DND-41 (cell line): ENCODE measurements at regions not wholly inside any gene's neighbourhood (a gene's known extent, or its start where the extent isn't known, plus 50 kb on each side); places are given as distances from the start of the nearest gene placed in this dataset.
A peak's percentile ranks its signal among the peaks of the same experiment; 100 is the strongest.

Source experiments
- ATAC-seq: fragments of 200-7000 bp; cut with Tn5 transposase; 3 replicates; pipeline ENCODE4 v1.9.1; 2021; ENCODE audit warnings: low read depth; ENCODE audit not compliant: insufficient read depth
- DNase-seq: peaks from one replicate; pipeline ENCODE4 v3.0.0-alpha.2; 2020
- H2AFZ ChIP-seq: 2 replicates; pipeline ENCODE4 v1.6.0; 2012; ENCODE audit warnings: low read depth, low read length
- H3K27ac ChIP-seq: 2 replicates; pipeline ENCODE4 v1.5.1; 2012; ENCODE audit warnings: low read length, inconsistent platforms
- H3K27me3 ChIP-seq: fragments of 200-600 bp; sonication (generic); 2 replicates; pipeline ENCODE4 v1.6.0; 2012; ENCODE audit warnings: low read length, mild to moderate bottlenecking, inconsistent platforms; ENCODE audit not compliant: insufficient read depth, poor library complexity
- H3K36me3 ChIP-seq: 2 replicates; pipeline ENCODE4 v1.5.1; 2012; ENCODE audit warnings: low read length, inconsistent platforms; ENCODE audit not compliant: insufficient read depth
- H3K4me1 ChIP-seq: 2 replicates; pipeline ENCODE4 v1.5.1; 2012; ENCODE audit warnings: mild to moderate bottlenecking, low read length; ENCODE audit not compliant: insufficient read depth
- H3K4me2 ChIP-seq: 2 replicates; pipeline ENCODE4 v1.6.0; 2012; ENCODE audit warnings: mild to moderate bottlenecking, moderate library complexity, low read length, inconsistent platforms; ENCODE audit not compliant: insufficient read depth
- H3K4me3 ChIP-seq, 2 experiments: fragments of 200-600 bp in 1 of 2; shearing (Covaris generic) in 1 of 2; 2 replicates each; pipeline ENCODE4 v1.5.1; 2012 to 2016; ENCODE audit warnings: inconsistent platforms in 2 of 2, low read length in 2 of 2, mild to moderate bottlenecking in 2 of 2, low read depth in 1 of 2, moderate library complexity in 1 of 2
- H3K79me2 ChIP-seq: 2 replicates; pipeline ENCODE4 v1.6.0; 2012; ENCODE audit warnings: low read length, inconsistent platforms; ENCODE audit not compliant: insufficient read depth
- H3K9ac ChIP-seq: 2 replicates; pipeline ENCODE4 v1.6.0; 2012; ENCODE audit warnings: low read depth, mild to moderate bottlenecking, inconsistent platforms, low read length, moderate library complexity
- H3K9me3 ChIP-seq: 2 replicates; pipeline ENCODE4 v1.5.1; 2012; ENCODE audit warnings: low read length, moderate library complexity, mild to moderate bottlenecking, inconsistent platforms; ENCODE audit not compliant: insufficient read depth, severe bottlenecking
- H4K20me1 ChIP-seq: 2 replicates; pipeline ENCODE4 v1.6.0; 2012; ENCODE audit warnings: low read length; ENCODE audit not compliant: insufficient read depth
- CTCF ChIP-seq: IDR thresholded peaks from 2 replicates; pipeline ENCODE4 v1.5.1; 2012; ENCODE audit warnings: borderline replicate concordance, low read length, moderate library complexity, mild to moderate bottlenecking; ENCODE audit not compliant: poor library complexity, severe bottlenecking; ENCODE audit errors: extremely low read depth
- EZH2 ChIP-seq: IDR thresholded peaks from 3 replicates; pipeline ENCODE4 v1.6.1; 2012; ENCODE audit warnings: borderline replicate concordance, low read depth, mild to moderate bottlenecking, moderate library complexity, low read length, inconsistent platforms; ENCODE audit not compliant: severe bottlenecking

- Histone ChIP-seq H3K4me2 (no peak overlapping the region), H3K4me3 (no peak overlapping the region), H3K9ac (no peak overlapping the region), H3K79me2 (no peaks in the 10 kb centered on the region), H3K4me1 (no peaks in the 10 kb centered on the region), H3K27me3 (peaks cover 13% of the 10 kb centered on the region), H3K9me3 (no peaks in the 10 kb centered on the region), H3K36me3 (no peaks in the 10 kb centered on the region), H3K27ac (no peak overlapping the region), H2AFZ (no peak overlapping the region), H4K20me1 (no peaks in the 10 kb centered on the region)
- TF ChIP-seq CTCF = no peak
- DNase-seq (no peak), ATAC-seq (no peak)
Observed at GRCh38 chr12:111011999-111012600, 91.7 kb upstream of the MYL2 start.

GRCh38 chr12:111010916-111011657 is 90.7 kb upstream of the MYL2 start:
- H2AFZ ChIP-seq = no peak overlapping the region
- DNase-seq (peak; percentile 10), ATAC-seq (no peak)
- no peaks in the 10 kb centered on the region for H3K79me2 ChIP-seq
- no peak for TF ChIP-seq EZH2
- TF ChIP-seq CTCF = no peak
- H3K4me1 ChIP-seq = no peaks in the 10 kb centered on the region
- H4K20me1 ChIP-seq = no peaks in the 10 kb centered on the region
- no peak overlapping the region for H3K27ac ChIP-seq
- H3K9ac ChIP-seq = no peak overlapping the region
- H3K4me2 ChIP-seq = no peak overlapping the region
- no peaks in the 10 kb centered on the region for H3K9me3 ChIP-seq
- no peaks in the 10 kb centered on the region for H3K36me3 ChIP-seq
- H3K4me3 ChIP-seq = no peak overlapping the region
- H3K27me3 ChIP-seq = peaks cover 8% of the 10 kb centered on the region

- TF ChIP-seq EZH2 (no peak), CTCF (no peak)
- H3K79me2 ChIP-seq = no peaks in the 10 kb centered on the region
- H3K36me3 ChIP-seq = no peaks in the 10 kb centered on the region
- no peak overlapping the region for H3K9ac ChIP-seq
- no peaks in the 10 kb centered on the region for H3K9me3 ChIP-seq
- H3K27ac ChIP-seq = no peak overlapping the region
- H3K4me3 ChIP-seq = no peak overlapping the region
- DNase-seq (no peak), ATAC-seq (no peak)
- no peak overlapping the region for H2AFZ ChIP-seq
- H4K20me1 ChIP-seq = no peaks in the 10 kb centered on the region
- peaks cover 3% of the 10 kb centered on the region for H3K27me3 ChIP-seq
- no peak overlapping the region for H3K4me2 ChIP-seq
- H3K4me1 ChIP-seq = no peaks in the 10 kb centered on the region
Observed at GRCh38 chr12:111010061-111010460, 89.7 kb upstream of the MYL2 start.

GRCh38 chr12:111006621-111007020 is 86.2 kb upstream of the MYL2 start:
- H3K27ac ChIP-seq = no peak overlapping the region

More at GRCh38 chr12:111006621-111007020, 86.2 kb upstream of the MYL2 start:
- no peaks in the 10 kb centered on the region for H3K79me2 ChIP-seq
- no peaks in the 10 kb centered on the region for H3K27me3 ChIP-seq
- no peak overlapping the region for H2AFZ ChIP-seq
- H3K9ac ChIP-seq = no peak overlapping the region
- TF ChIP-seq EZH2 (no peak), CTCF (no peak)
- H3K4me3 ChIP-seq = no peak overlapping the region
- no peaks in the 10 kb centered on the region for H4K20me1 ChIP-seq
- H3K9me3 ChIP-seq = no peaks in the 10 kb centered on the region
- DNase-seq (no peak), ATAC-seq (no peak)
- H3K4me1 ChIP-seq = no peaks in the 10 kb centered on the region
- H3K36me3 ChIP-seq = no peaks in the 10 kb centered on the region
- H3K4me2 ChIP-seq = no peak overlapping the region
